Neural crest cell (in vitro differentiated cells): ENCODE measurements at regions not wholly inside any gene's neighbourhood (a gene's known extent, or its start where the extent isn't known, plus 50 kb on each side); places are given as distances from the start of the nearest gene placed in this dataset.

Experiments
- DNase-seq: peaks from one replicate; pipeline ENCODE4 v3.0.0; 2021; ENCODE audit warnings: low read depth, mixed read lengths, low spot score
- H3K27ac Mint-ChIP-seq: one replicate; pipeline ENCODE4 v1.8.0; 2021; ENCODE audit warnings: mild to moderate bottlenecking, mixed read lengths; ENCODE audit not compliant: unreplicated experiment
- H3K27me3 Mint-ChIP-seq: 2 replicates; pipeline ENCODE4 v1.8.0; 2021; ENCODE audit warnings: low read depth, mild to moderate bottlenecking, mixed read lengths
- H3K36me3 Mint-ChIP-seq: 2 replicates; pipeline ENCODE4 v1.8.0; 2021; ENCODE audit warnings: low read depth, mild to moderate bottlenecking, mixed read lengths
- H3K4me1 Mint-ChIP-seq: 2 replicates; pipeline ENCODE4 v1.8.0; 2021; ENCODE audit warnings: mixed read lengths
- H3K4me3 Mint-ChIP-seq: one replicate; pipeline ENCODE4 v1.8.0; 2021; ENCODE audit warnings: mild to moderate bottlenecking, mixed read lengths
- H3K9me3 Mint-ChIP-seq: 2 replicates; pipeline ENCODE4 v1.8.0; 2021; ENCODE audit warnings: mixed read lengths
- TF ChIP-seq, protein P1 (sequence below): fragments of 200-600 bp; sonication (generic); conservative IDR thresholded peaks from 2 replicates; pipeline ENCODE4 v1.5.0; 2021; ENCODE audit warnings: antibody characterized with exemption, mild to moderate bottlenecking

DNA sequence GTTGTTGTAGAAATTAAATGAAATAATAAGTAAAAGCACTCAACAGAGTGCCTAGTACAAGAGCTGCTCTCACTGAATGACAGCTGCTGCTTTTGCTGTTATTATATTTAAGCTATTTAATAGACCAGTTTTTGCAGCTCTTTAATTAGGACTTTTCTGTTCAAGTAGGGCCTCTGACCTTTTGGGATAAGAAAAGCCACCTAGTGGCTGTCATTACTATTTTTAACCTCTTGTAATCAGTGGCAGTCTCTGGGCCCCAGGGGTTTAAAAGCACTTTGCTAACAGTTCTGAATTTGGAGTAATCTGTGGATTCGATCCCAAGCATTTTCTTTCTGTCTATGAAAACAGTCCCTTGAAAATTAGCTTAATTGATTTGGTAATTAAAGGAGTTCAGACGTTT lies 121.1 kb downstream of the NUDT12 start:
- Mint-ChIP-seq H3K9me3 (peaks cover 28% of the 10 kb centered on the region), H3K27me3 (no peaks in the 10 kb centered on the region), H3K36me3 (peaks cover 24% of the 10 kb centered on the region), H3K27ac (no peak overlapping the region), H3K4me3 (no peak overlapping the region), H3K4me1 (peaks cover 39% of the 10 kb centered on the region)
- TF ChIP-seq, protein P1, sequence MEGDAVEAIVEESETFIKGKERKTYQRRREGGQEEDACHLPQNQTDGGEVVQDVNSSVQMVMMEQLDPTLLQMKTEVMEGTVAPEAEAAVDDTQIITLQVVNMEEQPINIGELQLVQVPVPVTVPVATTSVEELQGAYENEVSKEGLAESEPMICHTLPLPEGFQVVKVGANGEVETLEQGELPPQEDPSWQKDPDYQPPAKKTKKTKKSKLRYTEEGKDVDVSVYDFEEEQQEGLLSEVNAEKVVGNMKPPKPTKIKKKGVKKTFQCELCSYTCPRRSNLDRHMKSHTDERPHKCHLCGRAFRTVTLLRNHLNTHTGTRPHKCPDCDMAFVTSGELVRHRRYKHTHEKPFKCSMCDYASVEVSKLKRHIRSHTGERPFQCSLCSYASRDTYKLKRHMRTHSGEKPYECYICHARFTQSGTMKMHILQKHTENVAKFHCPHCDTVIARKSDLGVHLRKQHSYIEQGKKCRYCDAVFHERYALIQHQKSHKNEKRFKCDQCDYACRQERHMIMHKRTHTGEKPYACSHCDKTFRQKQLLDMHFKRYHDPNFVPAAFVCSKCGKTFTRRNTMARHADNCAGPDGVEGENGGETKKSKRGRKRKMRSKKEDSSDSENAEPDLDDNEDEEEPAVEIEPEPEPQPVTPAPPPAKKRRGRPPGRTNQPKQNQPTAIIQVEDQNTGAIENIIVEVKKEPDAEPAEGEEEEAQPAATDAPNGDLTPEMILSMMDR: peak; percentile 49
- DNase-seq: no peak

DNA sequence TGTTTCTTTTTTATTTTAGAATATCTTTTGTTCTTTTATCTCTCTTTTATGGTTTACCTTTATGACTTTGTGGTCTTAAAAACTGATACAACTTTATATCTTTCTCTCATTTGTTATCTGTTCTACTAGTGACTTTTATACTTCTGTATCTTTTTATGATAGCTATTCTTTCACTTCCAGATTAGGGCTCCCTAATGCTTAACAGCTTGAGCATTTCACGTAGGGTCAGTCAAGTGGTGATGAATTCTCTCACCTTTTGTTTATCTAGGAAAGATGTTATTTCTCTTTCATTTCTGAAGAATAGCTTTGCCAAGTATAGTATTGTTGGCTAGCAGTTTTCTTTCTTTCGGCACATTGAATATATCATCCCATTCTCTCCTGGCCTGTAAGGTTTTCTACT lies 123.6 kb downstream of the NUDT12 start:
- no peak overlapping the region for H3K27ac Mint-ChIP-seq
- no peak overlapping the region for H3K4me3 Mint-ChIP-seq
- peaks cover 24% of the 10 kb centered on the region for H3K36me3 Mint-ChIP-seq
- TF ChIP-seq, protein P1: no peak
- H3K27me3 Mint-ChIP-seq: no peaks in the 10 kb centered on the region
- DNase-seq: no peak
- peaks cover 28% of the 10 kb centered on the region for H3K9me3 Mint-ChIP-seq
- peaks cover 37% of the 10 kb centered on the region for H3K4me1 Mint-ChIP-seq

DNA sequence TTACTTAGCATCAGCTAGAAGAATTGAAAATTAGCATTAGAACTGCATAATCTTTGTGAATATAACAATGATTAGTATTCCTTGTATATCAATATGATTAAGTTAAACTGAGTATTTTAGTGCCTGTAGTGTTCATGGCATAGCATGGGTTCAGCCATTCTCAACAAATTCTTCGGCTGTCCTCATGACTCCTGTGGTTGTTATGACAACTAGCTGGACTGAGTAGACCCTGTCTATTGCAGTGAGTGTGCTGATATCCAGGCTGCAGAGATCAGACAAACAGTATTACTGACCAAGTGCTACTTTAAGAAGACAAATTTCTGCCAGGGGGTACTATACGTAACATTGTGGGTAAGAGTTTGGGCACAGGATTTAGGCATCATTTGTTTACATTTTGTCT lies 125.9 kb downstream of the NUDT12 start:
- no peak overlapping the region for H3K27ac Mint-ChIP-seq
- no peak for DNase-seq
- no peak overlapping the region for H3K4me3 Mint-ChIP-seq
- H3K36me3 Mint-ChIP-seq: peaks cover 17% of the 10 kb centered on the region
- peaks cover 47% of the 10 kb centered on the region for H3K4me1 Mint-ChIP-seq
- TF ChIP-seq, protein P1: no peak
- peaks cover 22% of the 10 kb centered on the region for H3K9me3 Mint-ChIP-seq
- H3K27me3 Mint-ChIP-seq: no peaks in the 10 kb centered on the region

DNA sequence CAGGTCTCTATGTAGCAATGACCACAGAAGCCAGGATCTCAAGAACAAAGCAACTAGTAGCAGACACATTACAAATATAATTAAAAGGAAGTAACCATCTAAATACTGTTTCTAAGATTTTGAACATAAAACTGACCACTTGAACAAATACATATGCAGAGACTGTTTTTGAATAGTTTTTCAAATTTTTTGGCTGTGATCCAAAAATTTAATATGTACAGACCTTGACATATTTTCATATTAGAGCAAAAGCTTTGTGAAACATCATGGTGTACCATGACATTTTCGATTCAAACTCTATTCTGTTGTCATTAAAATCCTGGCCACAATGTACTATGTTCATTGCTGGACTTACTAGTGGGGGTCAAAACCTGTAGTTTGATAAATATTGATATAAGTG lies 126.5 kb downstream of the NUDT12 start:
- H3K4me1 Mint-ChIP-seq: peaks cover 51% of the 10 kb centered on the region
- TF ChIP-seq, protein P1: no peak
- peaks cover 17% of the 10 kb centered on the region for H3K36me3 Mint-ChIP-seq
- no peak overlapping the region for H3K4me3 Mint-ChIP-seq
- DNase-seq: no peak
- peaks cover 25% of the 10 kb centered on the region for H3K9me3 Mint-ChIP-seq
- no peaks in the 10 kb centered on the region for H3K27me3 Mint-ChIP-seq
- H3K27ac Mint-ChIP-seq: no peak overlapping the region

DNA sequence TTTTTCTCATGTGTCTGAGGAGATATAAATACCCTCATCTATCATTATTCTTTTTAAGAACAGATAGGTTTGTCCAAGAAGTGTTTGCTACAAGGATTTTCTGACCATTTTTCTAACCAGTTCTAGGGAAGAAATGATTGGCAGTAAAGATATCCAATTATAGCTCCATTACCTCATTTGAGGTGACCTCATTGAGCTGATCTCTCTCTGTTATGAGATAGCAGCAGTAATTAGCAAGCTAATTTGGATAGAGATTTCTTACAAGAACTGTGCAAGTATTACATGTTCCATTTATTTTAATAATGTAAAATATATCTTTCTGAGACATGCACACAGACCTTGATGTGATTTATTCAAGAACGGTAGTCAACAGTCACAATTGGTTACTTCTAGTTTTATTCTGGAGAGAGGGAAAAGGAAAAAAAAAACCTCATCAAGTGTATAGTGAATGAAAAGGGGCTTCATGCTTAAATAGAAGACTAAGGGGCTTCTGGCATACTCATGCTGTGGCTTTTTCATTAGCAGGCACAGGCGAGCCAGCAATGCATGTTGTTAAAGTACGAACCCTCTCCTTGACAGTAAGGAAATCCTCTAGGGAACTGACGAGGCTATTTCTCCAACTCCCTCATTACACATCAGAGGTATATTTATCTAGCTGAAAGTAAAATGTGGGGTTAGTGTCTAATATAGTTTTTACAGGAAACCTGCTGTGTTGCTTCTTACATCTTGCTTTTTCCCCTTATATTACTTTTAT lies 127.3 kb downstream of the NUDT12 start:
- DNase-seq: no peak

More for the DNA sequence above, 127.3 kb downstream of the NUDT12 start:
- peak overlapping the region; percentile 3 for H3K27ac Mint-ChIP-seq
- TF ChIP-seq, protein P1: no peak
- peaks cover 49% of the 10 kb centered on the region for H3K4me1 Mint-ChIP-seq
- H3K9me3 Mint-ChIP-seq: peaks cover 21% of the 10 kb centered on the region
- no peaks in the 10 kb centered on the region for H3K27me3 Mint-ChIP-seq
- H3K4me3 Mint-ChIP-seq: no peak overlapping the region
- H3K36me3 Mint-ChIP-seq: peaks cover 13% of the 10 kb centered on the region
